D341Med (cell line): ENCODE measurements at regions not wholly inside any gene's neighbourhood (a gene's known extent, or its start where the extent isn't known, plus 50 kb on each side); places are given as distances from the start of the nearest gene placed in this dataset.

Source experiments
- DNase-seq: peaks from one replicate; pipeline ENCODE4 v3.0.0; 2012; ENCODE audit warnings: low spot score

- no peak for DNase-seq
Observed at GRCh38 chr2:37544591-37545031, 126.8 kb downstream of the CDC42EP3 start.

- DNase-seq, result no peak
Observed at GRCh38 chr2:37549598-37549997, 121.8 kb downstream of the CDC42EP3 start.

GRCh38 chr2:37550190-37550589, 121.3 kb downstream of the CDC42EP3 start:
- DNase-seq, result no peak

GRCh38 chr2:37551783-37552182, 119.7 kb downstream of the CDC42EP3 start:
- no peak for DNase-seq

- DNase-seq, result no peak
Observed at GRCh38 chr2:37552339-37552738, 119.1 kb downstream of the CDC42EP3 start.

GRCh38 chr2:37553411-37554154, 117.9 kb downstream of the CDC42EP3 start:
- DNase-seq, result no peak

GRCh38 chr2:37554155-37554510, 117.3 kb downstream of the CDC42EP3 start:
- DNase-seq, result no peak

GRCh38 chr2:37554687-37555086, 116.8 kb downstream of the CDC42EP3 start:
- no peak for DNase-seq

GRCh38 chr2:37555457-37555856, 116.0 kb downstream of the CDC42EP3 start:
- no peak for DNase-seq

- DNase-seq, result no peak
Observed at GRCh38 chr2:37556256-37556655, 115.2 kb downstream of the CDC42EP3 start.

- DNase-seq, result no peak
Observed at GRCh38 chr2:37558623-37559022, 112.8 kb downstream of the CDC42EP3 start.

- DNase-seq, result no peak
Observed at GRCh38 chr2:37560241-37560848, 111.1 kb downstream of the CDC42EP3 start.

GRCh38 chr2:37560863-37561614, 110.4 kb downstream of the CDC42EP3 start:
- no peak for DNase-seq

- no peak for DNase-seq
Observed at GRCh38 chr2:37561615-37562569, 109.5 kb downstream of the CDC42EP3 start.

- no peak for DNase-seq
Observed at GRCh38 chr2:37563375-37564015, 107.9 kb downstream of the CDC42EP3 start.

- no peak for DNase-seq
Observed at GRCh38 chr2:37564356-37564755, 107.1 kb downstream of the CDC42EP3 start.

GRCh38 chr2:37566517-37566981, 104.9 kb downstream of the CDC42EP3 start:
- no peak for DNase-seq

GRCh38 chr2:37568565-37568964, 102.9 kb downstream of the CDC42EP3 start:
- no peak for DNase-seq

- no peak for DNase-seq
Observed at GRCh38 chr2:37569131-37569823, 102.2 kb downstream of the CDC42EP3 start.

- DNase-seq, result no peak
Observed at GRCh38 chr2:37569986-37570679, 101.3 kb downstream of the CDC42EP3 start.
